ENCODE measurements at regions not wholly inside any gene's neighbourhood (a gene's known extent, or its start where the extent isn't known, plus 50 kb on each side); places are given as distances from the start of the nearest gene placed in this dataset.
"Not testable (repeated sequence)": the region's sequence is repeated elsewhere in the genome, so short reads cannot be mapped to it uniquely, and the experiment has no call there.

DNA sequence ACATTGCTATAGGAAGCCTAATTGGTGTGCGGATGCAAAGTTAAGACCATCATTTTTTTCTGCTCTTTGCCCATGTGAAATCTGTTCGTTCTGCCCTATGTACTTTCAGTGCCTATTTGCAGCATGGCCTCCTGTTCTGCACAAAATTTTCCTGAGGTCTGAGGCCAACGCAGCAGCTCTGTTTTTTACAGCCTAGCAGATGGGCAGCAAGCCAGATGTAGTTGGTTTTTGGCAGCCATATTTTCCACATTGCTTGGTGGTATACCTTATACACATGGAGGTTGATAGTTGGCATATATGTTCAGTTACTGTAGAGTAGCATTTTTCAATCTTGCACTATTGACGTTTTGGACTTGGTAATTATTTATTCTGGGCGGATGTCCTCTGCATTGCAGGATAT is 133.5 kb upstream of the MRPS30 start:
- no peak for DNase-seq (ENCODE audit: low spot score, unreplicated experiment)
- TF ChIP-seq, protein P1, sequence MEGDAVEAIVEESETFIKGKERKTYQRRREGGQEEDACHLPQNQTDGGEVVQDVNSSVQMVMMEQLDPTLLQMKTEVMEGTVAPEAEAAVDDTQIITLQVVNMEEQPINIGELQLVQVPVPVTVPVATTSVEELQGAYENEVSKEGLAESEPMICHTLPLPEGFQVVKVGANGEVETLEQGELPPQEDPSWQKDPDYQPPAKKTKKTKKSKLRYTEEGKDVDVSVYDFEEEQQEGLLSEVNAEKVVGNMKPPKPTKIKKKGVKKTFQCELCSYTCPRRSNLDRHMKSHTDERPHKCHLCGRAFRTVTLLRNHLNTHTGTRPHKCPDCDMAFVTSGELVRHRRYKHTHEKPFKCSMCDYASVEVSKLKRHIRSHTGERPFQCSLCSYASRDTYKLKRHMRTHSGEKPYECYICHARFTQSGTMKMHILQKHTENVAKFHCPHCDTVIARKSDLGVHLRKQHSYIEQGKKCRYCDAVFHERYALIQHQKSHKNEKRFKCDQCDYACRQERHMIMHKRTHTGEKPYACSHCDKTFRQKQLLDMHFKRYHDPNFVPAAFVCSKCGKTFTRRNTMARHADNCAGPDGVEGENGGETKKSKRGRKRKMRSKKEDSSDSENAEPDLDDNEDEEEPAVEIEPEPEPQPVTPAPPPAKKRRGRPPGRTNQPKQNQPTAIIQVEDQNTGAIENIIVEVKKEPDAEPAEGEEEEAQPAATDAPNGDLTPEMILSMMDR (IDR thresholded peaks at IDR 0.05; ENCODE audit: unreplicated experiment): no peak
- peaks cover 7% of the 10 kb centered on the region for H3K9me3 Mint-ChIP-seq (ENCODE audit: low read depth)

GRCh38 chr5:44674461-44674860 is 134.3 kb upstream of the MRPS30 start:
- H3K27me3 Mint-ChIP-seq: no peaks in the 10 kb centered on the region
- TF ChIP-seq, protein P1 (IDR thresholded peaks at IDR 0.05; ENCODE audit: unreplicated experiment): no peak
- peaks cover under 1% of the 10 kb centered on the region for H3K9me3 Mint-ChIP-seq (ENCODE audit: low read depth)
- H3K4me1 Mint-ChIP-seq (ENCODE audit: low read depth): no peaks in the 10 kb centered on the region
- no peak overlapping the region for H3K4me3 Mint-ChIP-seq (ENCODE audit: low read depth)
- H3K27ac Mint-ChIP-seq: no peak overlapping the region
- no peaks in the 10 kb centered on the region for H3K36me3 Mint-ChIP-seq (ENCODE audit: insufficient read depth)
- DNase-seq (ENCODE audit: low spot score, unreplicated experiment): no peak

More for the DNA sequence above, 133.5 kb upstream of the MRPS30 start:
- Mint-ChIP-seq H3K27me3 (no peaks in the 10 kb centered on the region), H3K36me3 (ENCODE audit: insufficient read depth) (no peaks in the 10 kb centered on the region), H3K27ac (no peak overlapping the region), H3K4me1 (ENCODE audit: low read depth) (no peaks in the 10 kb centered on the region), H3K4me3 (ENCODE audit: low read depth) (no peak overlapping the region)

- not testable (repeated sequence) for H3K4me3 Mint-ChIP-seq (ENCODE audit: low read depth); H3K4me1 Mint-ChIP-seq (ENCODE audit: low read depth); H3K36me3 Mint-ChIP-seq (ENCODE audit: insufficient read depth); DNase-seq (ENCODE audit: low spot score, unreplicated experiment); H3K9me3 Mint-ChIP-seq (ENCODE audit: low read depth); H3K27me3 Mint-ChIP-seq; H3K27ac Mint-ChIP-seq
These were observed 140.3 kb upstream of the MRPS30 start for GRCh38 chr5:44668471-44668870.

DNA sequence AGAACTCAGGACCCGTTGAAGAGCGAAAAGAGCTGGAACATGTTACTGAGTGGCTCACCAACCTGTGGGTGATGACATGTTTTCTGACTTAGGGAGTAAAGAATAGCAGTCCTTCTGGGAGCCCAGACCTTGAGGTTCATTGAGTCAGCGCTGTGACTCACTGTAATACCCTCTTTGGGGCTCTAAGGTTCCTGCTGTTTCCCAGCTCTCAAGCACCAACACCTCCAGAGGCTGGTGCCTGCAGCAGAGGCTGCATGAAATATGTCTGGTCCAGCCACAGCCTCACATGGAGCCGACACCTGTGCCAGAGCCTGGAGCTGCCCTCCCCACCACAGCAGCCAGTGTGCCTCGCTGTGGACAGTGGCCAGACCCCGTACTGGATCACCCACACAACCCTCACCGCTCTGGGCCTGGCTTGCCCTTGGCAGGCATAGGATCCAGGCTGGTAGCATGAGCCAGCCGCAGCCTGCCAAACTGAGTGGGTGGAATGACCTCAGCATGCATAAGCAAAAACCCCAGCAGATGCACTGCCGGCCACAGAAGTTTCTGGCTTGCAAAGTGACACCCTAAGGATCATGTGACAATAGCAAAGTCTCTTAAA is 143.5 kb upstream of the MRPS30 start:
- Mint-ChIP-seq H3K9me3 (ENCODE audit: low read depth) (peaks cover 4% of the 10 kb centered on the region), H3K27me3 (no peaks in the 10 kb centered on the region), H3K4me1 (ENCODE audit: low read depth) (peaks cover 2% of the 10 kb centered on the region), H3K27ac (no peak overlapping the region), H3K36me3 (ENCODE audit: insufficient read depth) (no peaks in the 10 kb centered on the region), H3K4me3 (ENCODE audit: low read depth) (no peak overlapping the region)
- DNase-seq (ENCODE audit: low spot score, unreplicated experiment): no peak
- TF ChIP-seq, protein P1 (IDR thresholded peaks at IDR 0.05; ENCODE audit: unreplicated experiment): no peak

- DNase-seq (ENCODE audit: low spot score, unreplicated experiment): no peak
- TF ChIP-seq, protein P1 (IDR thresholded peaks at IDR 0.05; ENCODE audit: unreplicated experiment): no peak
- peaks cover 2% of the 10 kb centered on the region for H3K4me1 Mint-ChIP-seq (ENCODE audit: low read depth)
- no peak overlapping the region for H3K4me3 Mint-ChIP-seq (ENCODE audit: low read depth)
- peaks cover 4% of the 10 kb centered on the region for H3K9me3 Mint-ChIP-seq (ENCODE audit: low read depth)
- H3K36me3 Mint-ChIP-seq (ENCODE audit: insufficient read depth): no peaks in the 10 kb centered on the region
- H3K27ac Mint-ChIP-seq: no peak overlapping the region
- H3K27me3 Mint-ChIP-seq: no peaks in the 10 kb centered on the region
These were observed 144.0 kb upstream of the MRPS30 start for GRCh38 chr5:44664711-44665100.

- no peaks in the 10 kb centered on the region for H3K36me3 Mint-ChIP-seq (ENCODE audit: insufficient read depth)
- H3K4me1 Mint-ChIP-seq (ENCODE audit: low read depth): peaks cover 2% of the 10 kb centered on the region
- no peak overlapping the region for H3K4me3 Mint-ChIP-seq (ENCODE audit: low read depth)
- H3K27me3 Mint-ChIP-seq: no peaks in the 10 kb centered on the region
- TF ChIP-seq, protein P1 (IDR thresholded peaks at IDR 0.05; ENCODE audit: unreplicated experiment): no peak
- no peak overlapping the region for H3K27ac Mint-ChIP-seq
- peaks cover 4% of the 10 kb centered on the region for H3K9me3 Mint-ChIP-seq (ENCODE audit: low read depth)
- DNase-seq (ENCODE audit: low spot score, unreplicated experiment): no peak
These were observed 144.6 kb upstream of the MRPS30 start for GRCh38 chr5:44663991-44664710.

Data from progenitor cell of endocrine pancreas (in vitro differentiated cells).